ENCODE measurements at regions not wholly inside any gene's neighbourhood (a gene's known extent, or its start where the extent isn't known, plus 50 kb on each side); places are given as distances from the start of the nearest gene placed in this dataset.

DNA sequence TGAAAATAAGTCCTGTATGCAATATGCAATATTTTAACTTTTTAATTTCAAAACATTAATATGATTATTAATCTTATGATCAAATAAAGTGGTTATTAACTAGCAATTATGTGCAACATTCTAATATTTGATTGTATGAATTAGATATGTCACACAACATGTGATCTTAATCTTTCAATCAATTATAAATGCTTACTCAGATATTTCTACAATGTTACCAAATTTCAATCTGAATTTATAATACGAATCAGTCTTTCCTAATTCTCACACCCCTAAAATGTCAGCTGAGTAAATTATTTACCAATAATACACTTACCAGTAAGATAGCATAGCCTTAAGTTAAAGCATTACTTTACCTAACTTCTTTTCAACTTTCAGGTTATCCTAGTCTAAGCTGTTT, 186.3 kb downstream of the CALCRL start:
- POLR2A ChIA-PET (ENCODE audit: unreplicated experiment): no interaction called here
- no peak overlapping the region for H2BK120ac ChIP-seq (ENCODE audit: low read depth, low read length)
- DNase-seq: no peak

More for the DNA sequence above, 186.3 kb downstream of the CALCRL start:
- in situ Hi-C loops (cut with MboI; ENCODE audit: low sequenced_read_pairs) (no loop called here), intact Hi-C loops (cut with micrococcal nuclease) (no loop called here), dilution Hi-C loops (cut with HindIII; ENCODE audit: low sequenced_read_pairs, unreplicated experiment) (no loop called here)
- H2AK5ac ChIP-seq (ENCODE audit: low read depth, low read length): no peak overlapping the region
- H3K4ac ChIP-seq (ENCODE audit: low read depth, low read length): no peak overlapping the region
- no peak overlapping the region for H3K18ac ChIP-seq (ENCODE audit: low read depth, low read length)
- H4K8ac ChIP-seq (ENCODE audit: low read depth in 2 of 2, low read length in 2 of 2): no peak overlapping the region
- H3K27ac ChIP-seq (ENCODE audit: insufficient read depth, low read length): no peak overlapping the region
- no peak overlapping the region for H3K4me3 ChIP-seq (ENCODE audit: insufficient read depth, low read depth, low read length)
- H2BK5ac ChIP-seq (ENCODE audit: low read depth, low read length, poor library complexity, severe bottlenecking): no peak overlapping the region
- no peak overlapping the region for H2BK15ac ChIP-seq (ENCODE audit: low read depth, low read length)
- no CpG with 5 or more reads among the region's 1 CpG for WGBS, 2 experiments (ENCODE audit: extremely low coverage in 2 of 2, insufficient read length in 1 of 2)
- H4K91ac ChIP-seq (ENCODE audit: insufficient read depth, low read depth, low read length): no peak overlapping the region
- H4K20me1 ChIP-seq (ENCODE audit: insufficient read depth, low read length): no peaks in the 10 kb centered on the region
- CTCF ChIA-PET: interaction anchor here (0.7 kb wide), 1 partner anchor 10 kb away, joined by 3 read pairs; no protein-coding TSS in a partner anchor
- H3K23ac ChIP-seq (ENCODE audit: low read depth, low read length): no peak overlapping the region
- no peak for TF ChIP-seq MAFK (IDR thresholded peaks at IDR 0.05; ENCODE audit: low read depth, low read length)
- TF ChIP-seq CHD1 (IDR thresholded peaks at IDR 0.05; ENCODE audit: low read depth, low read length): no peak
- no peak for TF ChIP-seq RCOR1 (IDR thresholded peaks at IDR 0.05; ENCODE audit: insufficient replicate concordance, low read length)
- TF ChIP-seq RFX5 (IDR thresholded peaks at IDR 0.05; ENCODE audit: low read depth, low read length): no peak
- TF ChIP-seq, protein P1, sequence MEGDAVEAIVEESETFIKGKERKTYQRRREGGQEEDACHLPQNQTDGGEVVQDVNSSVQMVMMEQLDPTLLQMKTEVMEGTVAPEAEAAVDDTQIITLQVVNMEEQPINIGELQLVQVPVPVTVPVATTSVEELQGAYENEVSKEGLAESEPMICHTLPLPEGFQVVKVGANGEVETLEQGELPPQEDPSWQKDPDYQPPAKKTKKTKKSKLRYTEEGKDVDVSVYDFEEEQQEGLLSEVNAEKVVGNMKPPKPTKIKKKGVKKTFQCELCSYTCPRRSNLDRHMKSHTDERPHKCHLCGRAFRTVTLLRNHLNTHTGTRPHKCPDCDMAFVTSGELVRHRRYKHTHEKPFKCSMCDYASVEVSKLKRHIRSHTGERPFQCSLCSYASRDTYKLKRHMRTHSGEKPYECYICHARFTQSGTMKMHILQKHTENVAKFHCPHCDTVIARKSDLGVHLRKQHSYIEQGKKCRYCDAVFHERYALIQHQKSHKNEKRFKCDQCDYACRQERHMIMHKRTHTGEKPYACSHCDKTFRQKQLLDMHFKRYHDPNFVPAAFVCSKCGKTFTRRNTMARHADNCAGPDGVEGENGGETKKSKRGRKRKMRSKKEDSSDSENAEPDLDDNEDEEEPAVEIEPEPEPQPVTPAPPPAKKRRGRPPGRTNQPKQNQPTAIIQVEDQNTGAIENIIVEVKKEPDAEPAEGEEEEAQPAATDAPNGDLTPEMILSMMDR (conservative IDR thresholded peaks at IDR 0.05; ENCODE audit: low read depth, low read length): no peak
- TF ChIP-seq MXI1 (IDR thresholded peaks at IDR 0.05; ENCODE audit: borderline replicate concordance, low read depth, low read length): no peak
- no peak for TF ChIP-seq CEBPB (IDR thresholded peaks at IDR 0.05; ENCODE audit: low read depth, low read length)
- H3K4me1 ChIP-seq (ENCODE audit: control insufficient read depth, insufficient read depth, low read length): no peaks in the 10 kb centered on the region
- no peak overlapping the region for H3K4me2 ChIP-seq (ENCODE audit: low read depth, low read length)
- no peaks in the 10 kb centered on the region for H3K36me3 ChIP-seq (ENCODE audit: control insufficient read depth, insufficient read depth, low read length)
- no peak overlapping the region for H3K14ac ChIP-seq (replicated peaks; ENCODE audit: low read depth, low read length)
- H3K9me3 ChIP-seq (ENCODE audit: control insufficient read depth, insufficient read depth, low read length): no peaks in the 10 kb centered on the region
- no peak overlapping the region for H2AFZ ChIP-seq (replicated peaks; ENCODE audit: low read length, poor library complexity)
- peaks cover 3% of the 10 kb centered on the region; the same call in 1 of the 2 replicates for H3K27me3 ChIP-seq (ENCODE audit: control insufficient read depth, insufficient read depth, low read length)
- H4K5ac ChIP-seq (ENCODE audit: low read depth, low read length): no peak overlapping the region
- no peak overlapping the region for H3K9ac ChIP-seq (ENCODE audit: low read depth, low read length)
- no peaks in the 10 kb centered on the region for H3K9me1 ChIP-seq (ENCODE audit: insufficient read depth, low read length)
- no TSS peak for BruUV-seq (replicated peaks)
- no peaks in the 10 kb centered on the region for H3K79me1 ChIP-seq (ENCODE audit: low read depth in 1 of 2, low read length in 2 of 2)
- H3K56ac ChIP-seq (ENCODE audit: extremely low read depth, insufficient read depth, low read length): no peak overlapping the region
- H2BK20ac ChIP-seq (ENCODE audit: low read depth, low read length): no peak overlapping the region
- no peak overlapping the region for H2AK9ac ChIP-seq (replicated peaks; ENCODE audit: low read depth, low read length, poor library complexity)
- ATAC-seq (ENCODE audit: low read depth): no peak
